DOHH2 (cell line): ENCODE measurements at regions not wholly inside any gene's neighbourhood (a gene's known extent, or its start where the extent isn't known, plus 50 kb on each side); places are given as distances from the start of the nearest gene placed in this dataset.

ENCODE experiments used
- CTCF ChIP-seq: fragments of 200-600 bp; sonication (generic); IDR thresholded peaks from one replicate; pipeline ENCODE4 v1.5.1; 2014; ENCODE audit warnings: antibody characterized with exemption, mild to moderate bottlenecking, low read depth, low read length; ENCODE audit not compliant: poor library complexity, severe bottlenecking
- EZH2phosphoT487 ChIP-seq: fragments of 200-600 bp; sonication (generic); IDR thresholded peaks from 2 replicates; pipeline ENCODE4 v1.6.1; 2017; ENCODE audit warnings: borderline replicate concordance, mild to moderate bottlenecking, antibody characterized with exemption, low read length, moderate library complexity, mixed read lengths

GRCh38 chr2:160694221-160694620 lies 200.6 kb upstream of the RBMS1 start:
- TF ChIP-seq CTCF (no peak), EZH2phosphoT487 (no peak)
